Heart right ventricle (tissue), 16 donors: ENCODE measurements at regions not wholly inside any gene's neighbourhood (a gene's known extent, or its start where the extent isn't known, plus 50 kb on each side); places are given as distances from the start of the nearest gene placed in this dataset.
A peak's percentile ranks its signal among the peaks of the same experiment; 100 is the strongest.

Experiments
- ATAC-seq, 8 donors: fragments of 200-7000 bp; cut with Tn5 transposase; one replicate each; pipeline ENCODE4 v1.9.1; 2020; ENCODE audit warnings: mild to moderate bottlenecking in 8 of 8, moderate library complexity in 8 of 8, moderate number of reproducible peaks in 1 of 8
- DNase-seq, 2 donors: peaks; one replicate each; pipeline ENCODE4 v3.0.0-alpha.2; 2020
- H3K27ac ChIP-seq, 10 donors: fragments of 200-600 bp; sonication (generic) in 2 of 10; one replicate each; pipeline versions ENCODE4 v1.5.0 to v1.8.0; 2020 to 2022; ENCODE audit warnings: mild to moderate bottlenecking in 3 of 10
- H3K27me3 ChIP-seq, 7 donors: fragments of 200-600 bp; one replicate each; pipeline ENCODE4 v1.8.0; 2021 to 2022; ENCODE audit warnings: mild to moderate bottlenecking in 2 of 7
- H3K36me3 ChIP-seq, 9 donors: fragments of 200-600 bp; sonication (generic) in 1 of 9; one replicate each; pipeline versions ENCODE4 v1.5.0 to v1.8.0; 2020 to 2022; ENCODE audit warnings: mild to moderate bottlenecking in 2 of 9
- H3K4me1 ChIP-seq, 9 donors: fragments of 200-600 bp; sonication (generic) in 1 of 9; one replicate each; pipeline versions ENCODE4 v1.5.0 to v1.8.0; 2020 to 2022; ENCODE audit warnings: mild to moderate bottlenecking in 4 of 9
- H3K4me3 ChIP-seq, 10 donors: fragments of 200-600 bp; sonication (generic) in 2 of 10; one replicate each; pipeline versions ENCODE4 v1.5.0 to v1.8.0; 2020 to 2022; ENCODE audit warnings: mild to moderate bottlenecking in 7 of 10, moderate library complexity in 2 of 10
- H3K9me3 ChIP-seq, 11 donors: fragments of 200-600 bp in 10 of 11; sonication (generic) in 2 of 11; one replicate each; pipeline versions ENCODE4 v1.5.0 to v1.8.0; 2013 to 2022; ENCODE audit warnings: mild to moderate bottlenecking in 2 of 11, control low read depth in 1 of 11, moderate library complexity in 1 of 11
- WGBS, 2 donors: extraction: QIAGEN DNeasy Blood & Tissue Kit; methylation state at CpG; one replicate each; pipeline ENCODE4 v1.1.7; 2013; ENCODE audit warnings: inconsistent platforms in 1 of 2; 5-methylcytosine and 5-hydroxymethylcytosine counted together
- intact Hi-C, 10 donors: fragments of 100-400 bp; cut with DNase I; formaldehyde crosslinking; loops; one replicate each; pipeline versions ENCODE4 v1.11.1 to v1.14.2; 2022
- TF ChIP-seq, protein P1 (sequence below), 9 donors: fragments of 200-600 bp; sonication (generic) in 2 of 9; IDR thresholded peaks; one replicate each; pipeline versions ENCODE4 v1.5.0 to v1.8.0; 2021 to 2022; ENCODE audit warnings: antibody characterized with exemption in 9 of 9, mild to moderate bottlenecking in 5 of 9, moderate library complexity in 1 of 9
- donor health status: Arrhythmogenic right ventricular cardiomyopathy.
- donor health status: ischemic (EF 13 %, LVEDD 7.1; RV severe dilation, severe dysfunction).
- donor health status: healthy with polysubstance abuse.
- donor health status: DM: no; HTN: yes; CAD: no.
- donor health status: DM: no; HTN: no; CAD: no.
- donor health status: ischemic (EF 25% LVEDD 6.9; RV normal size, moderate dysfunction).
- donor health status: ischemic (EF 25% LVEDD 5.7; RV mildly dilated, moderate dysfunction).
- donor health status: healthy.
- donor health status: DM: yes; HTN: yes; CAD: no.
- donor health status: Ischemic cardiomyopathy.
- donor health status: ischemic (EF 35%, LVEDD 5.7; RV mildly dilated, moderate dysfunction).
- donor health status: nonischemic (EF 11% LVEDD 7.7; RV severe dilation, severe dysfunction).
- donor health status: DM: yes; HTN: yes; CAD: no.
- donor health status: PGD.
- donor health status: ischemic (EF 29% LVEDD 5.4; RV normal size, mild dysfunction).
- donor health status: nonischemic (EF 23%, LVEDD 6.1; RV moderate dilation, normal function).

DNA sequence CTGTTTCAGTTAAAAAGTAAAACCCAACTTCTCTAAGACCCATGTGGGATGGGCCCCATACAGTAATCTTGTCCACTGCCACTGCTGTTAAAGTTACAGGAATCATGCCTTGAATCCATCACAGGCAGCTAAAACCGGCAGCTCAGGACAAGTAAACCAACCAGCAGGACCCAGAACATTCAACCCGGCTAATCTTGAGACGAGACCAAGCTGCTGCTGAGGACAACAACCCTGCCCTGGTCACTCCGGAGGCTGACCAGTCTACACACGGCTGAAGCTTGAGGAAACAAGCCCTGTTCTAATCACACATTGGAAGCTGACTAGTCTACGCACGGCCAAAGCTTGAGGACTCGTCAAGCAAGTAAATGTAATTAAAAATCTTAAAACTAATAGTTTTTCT is 105.2 kb upstream of the ZNF492 start:
- Histone ChIP-seq H3K9me3 (peaks cover 0 to 66% (median 0%) of the 10 kb centered on the region in 11 donors), H3K4me3 (no peak overlapping the region), H3K27ac (no peak overlapping the region), H3K27me3 (peaks cover 0 to 35% (median 19%) of the 10 kb centered on the region in 7 donors), H3K4me1 (peaks cover 0 to 9% (median 0%) of the 10 kb centered on the region in 9 donors), H3K36me3 (no peaks in the 10 kb centered on the region)
- WGBS, 2 donors: 41 to 52% methylated on average over 8 of the region's 8 CpGs
- intact Hi-C loops: no loop called here
- ATAC-seq: no peak
- no peak for DNase-seq
- TF ChIP-seq, protein P1, sequence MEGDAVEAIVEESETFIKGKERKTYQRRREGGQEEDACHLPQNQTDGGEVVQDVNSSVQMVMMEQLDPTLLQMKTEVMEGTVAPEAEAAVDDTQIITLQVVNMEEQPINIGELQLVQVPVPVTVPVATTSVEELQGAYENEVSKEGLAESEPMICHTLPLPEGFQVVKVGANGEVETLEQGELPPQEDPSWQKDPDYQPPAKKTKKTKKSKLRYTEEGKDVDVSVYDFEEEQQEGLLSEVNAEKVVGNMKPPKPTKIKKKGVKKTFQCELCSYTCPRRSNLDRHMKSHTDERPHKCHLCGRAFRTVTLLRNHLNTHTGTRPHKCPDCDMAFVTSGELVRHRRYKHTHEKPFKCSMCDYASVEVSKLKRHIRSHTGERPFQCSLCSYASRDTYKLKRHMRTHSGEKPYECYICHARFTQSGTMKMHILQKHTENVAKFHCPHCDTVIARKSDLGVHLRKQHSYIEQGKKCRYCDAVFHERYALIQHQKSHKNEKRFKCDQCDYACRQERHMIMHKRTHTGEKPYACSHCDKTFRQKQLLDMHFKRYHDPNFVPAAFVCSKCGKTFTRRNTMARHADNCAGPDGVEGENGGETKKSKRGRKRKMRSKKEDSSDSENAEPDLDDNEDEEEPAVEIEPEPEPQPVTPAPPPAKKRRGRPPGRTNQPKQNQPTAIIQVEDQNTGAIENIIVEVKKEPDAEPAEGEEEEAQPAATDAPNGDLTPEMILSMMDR (IDR thresholded peaks at IDR 0.05): no peak

DNA sequence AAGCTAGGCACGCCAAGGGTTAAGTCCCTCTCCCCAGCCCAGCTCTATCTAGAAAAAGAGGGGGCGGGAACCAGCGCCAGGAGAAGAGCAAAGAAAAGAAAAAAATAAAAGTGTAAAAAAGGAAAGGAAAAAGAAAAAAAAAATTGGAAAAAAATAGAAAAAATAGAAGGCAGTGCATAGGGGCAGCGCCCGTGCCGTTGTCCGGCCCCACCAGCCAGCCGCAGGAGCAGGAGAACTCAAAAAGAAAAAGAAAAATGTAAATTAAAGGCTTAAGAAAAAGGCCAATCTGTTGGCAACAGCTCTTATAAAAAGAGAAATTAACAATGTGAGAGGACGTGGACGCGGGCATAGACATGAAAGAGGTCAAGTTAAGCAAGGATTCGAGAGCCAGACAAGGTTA is 105.4 kb upstream of the ZNF98 start:
- H3K27ac ChIP-seq: no peak overlapping the region
- no peak for DNase-seq
- no peaks in the 10 kb centered on the region for H3K36me3 ChIP-seq
- H3K27me3 ChIP-seq: peaks cover 0 to 27% (median 16%) of the 10 kb centered on the region in 7 donors
- H3K4me1 ChIP-seq: peaks cover 0 to 9% (median 0%) of the 10 kb centered on the region in 9 donors
- TF ChIP-seq, protein P1 (IDR thresholded peaks at IDR 0.05): no peak
- no peak for ATAC-seq
- H3K9me3 ChIP-seq: peaks cover 0 to 67% (median 0%) of the 10 kb centered on the region in 11 donors
- WGBS, 2 donors: 35 to 36% methylated on average over 12 of the region's 12 CpGs
- intact Hi-C loops: no loop called here
- H3K4me3 ChIP-seq: peak overlapping the region in 2 of 10 donors; percentile 5 to 16

DNA sequence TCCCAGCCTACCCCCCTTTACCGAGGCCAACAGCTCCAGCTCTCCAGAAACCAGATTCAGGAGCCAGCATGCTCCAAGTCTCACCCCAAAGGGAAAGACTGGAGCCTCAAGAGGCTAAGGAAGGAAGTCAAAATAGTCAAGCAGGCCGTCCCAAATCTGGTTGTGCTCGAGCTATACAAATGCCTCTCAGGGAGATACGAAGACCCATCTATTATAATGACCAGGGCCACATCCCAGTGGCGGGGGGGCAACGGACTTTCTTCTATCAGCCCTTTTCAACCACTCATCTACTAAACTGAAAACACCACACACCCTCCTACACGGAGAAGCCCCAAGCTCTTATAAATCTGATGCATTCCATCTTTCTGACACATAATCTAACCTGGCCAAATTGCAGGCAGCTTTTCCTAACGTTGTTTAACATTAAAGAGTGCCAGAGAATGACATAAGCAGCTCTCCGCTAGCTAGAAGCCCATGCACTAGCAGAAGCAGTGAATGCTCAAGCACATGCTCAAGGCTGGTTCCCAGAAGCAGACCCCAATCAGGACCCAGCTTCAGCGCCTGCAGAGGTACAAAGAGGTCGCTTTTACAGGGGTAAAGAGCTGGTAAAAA is 104.6 kb upstream of the ZNF98 start:
- Histone ChIP-seq H3K36me3 (no peaks in the 10 kb centered on the region), H3K27ac (no peak overlapping the region), H3K4me1 (peaks cover 0 to 9% (median 0%) of the 10 kb centered on the region in 9 donors), H3K4me3 (peak overlapping the region in 2 of 10 donors; percentile 8 to 16), H3K27me3 (peaks cover 0 to 20% (median 11%) of the 10 kb centered on the region in 7 donors), H3K9me3 (peaks cover 0 to 62% (median 0%) of the 10 kb centered on the region in 11 donors)
- TF ChIP-seq, protein P1 (IDR thresholded peaks at IDR 0.05): no peak
- DNase-seq (no peak), ATAC-seq (peak in 2 of 8 donors; percentile 15 to 55)
- intact Hi-C loops: no loop called here
- 23 to 33% methylated on average over 11 of the region's 11 CpGs for WGBS, 2 donors

DNA sequence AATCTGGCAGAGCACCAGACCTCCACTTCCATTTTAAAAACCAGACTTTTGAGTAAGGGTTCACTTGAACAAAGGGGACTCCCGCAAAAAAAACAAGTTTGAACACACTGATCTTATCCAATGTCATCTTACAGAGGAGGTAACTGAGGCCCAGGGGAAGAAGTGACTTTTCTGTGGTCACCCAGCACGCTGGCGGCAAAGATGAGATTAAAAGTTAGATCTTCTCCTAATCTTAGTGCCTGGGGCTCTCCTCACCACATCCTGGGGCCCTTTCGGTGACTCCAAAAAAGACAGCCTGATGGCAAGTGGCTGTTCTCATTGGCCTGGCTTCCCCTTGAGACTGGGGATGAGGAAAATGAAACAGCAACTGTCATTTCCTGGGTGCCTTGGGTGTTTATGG is 101.8 kb upstream of the ZNF98 start:
- DNase-seq: no peak
- TF ChIP-seq, protein P1 (IDR thresholded peaks at IDR 0.05): no peak
- Histone ChIP-seq H3K4me1 (peaks cover 0 to 9% (median 0%) of the 10 kb centered on the region in 9 donors), H3K27me3 (peaks cover 0 to 15% (median 7%) of the 10 kb centered on the region in 7 donors), H3K27ac (no peak overlapping the region), H3K36me3 (no peaks in the 10 kb centered on the region), H3K4me3 (no peak overlapping the region), H3K9me3 (peaks cover 0 to 50% (median 0%) of the 10 kb centered on the region in 11 donors)
- no peak for ATAC-seq
- intact Hi-C loops: no loop called here
- WGBS, 2 donors: 86 to 90% methylated on average over 4 of the region's 4 CpGs
